T follicular helper cell (primary cell): ENCODE measurements at regions not wholly inside any gene's neighbourhood (a gene's known extent, or its start where the extent isn't known, plus 50 kb on each side); places are given as distances from the start of the nearest gene placed in this dataset.

ENCODE experiments used
- DNase-seq: peaks from one replicate; pipeline ENCODE4 v3.0.0-alpha.2; 2020; ENCODE audit warnings: low read depth

- no peak for DNase-seq
Measured at GRCh38 chr14:34039428-34040047, 88.7 kb upstream of the EGLN3 start.

DNA sequence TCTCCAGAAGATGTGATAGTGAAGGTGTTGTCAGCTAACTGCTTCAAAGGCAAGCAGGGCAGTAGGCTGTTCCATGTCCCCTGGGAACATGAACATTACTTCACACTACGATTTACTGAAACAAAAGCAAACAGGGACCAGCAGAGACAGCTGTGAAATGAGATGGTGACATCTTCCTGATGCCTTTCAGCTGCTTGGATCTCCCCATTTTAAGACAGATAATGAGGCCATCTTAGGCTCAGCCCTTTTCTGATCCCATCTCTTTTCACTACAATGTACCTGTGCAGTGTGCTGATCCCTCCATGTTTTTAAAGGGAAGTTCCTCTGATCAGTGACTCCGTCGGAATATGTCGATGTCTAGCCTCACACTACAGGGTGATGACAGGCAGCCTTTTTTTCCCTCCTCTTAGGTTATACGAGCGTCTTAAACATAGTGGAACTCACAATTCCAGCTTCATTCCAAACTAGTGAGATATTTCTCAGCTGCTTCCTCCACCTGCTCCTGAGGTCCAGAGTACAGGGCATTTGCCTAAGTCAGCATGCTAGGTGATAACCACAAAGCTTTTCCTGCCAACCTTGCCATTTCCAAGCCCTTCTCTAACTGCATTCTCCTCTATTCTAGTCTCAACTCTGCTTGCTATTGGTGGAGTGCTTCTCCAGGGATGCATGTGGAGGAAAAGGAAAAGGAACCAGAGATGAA lies 87.6 kb upstream of the EGLN3 start:
- no peak for DNase-seq

GRCh38 chr14:34036319-34036766 lies 85.5 kb upstream of the EGLN3 start:
- no peak for DNase-seq

DNA sequence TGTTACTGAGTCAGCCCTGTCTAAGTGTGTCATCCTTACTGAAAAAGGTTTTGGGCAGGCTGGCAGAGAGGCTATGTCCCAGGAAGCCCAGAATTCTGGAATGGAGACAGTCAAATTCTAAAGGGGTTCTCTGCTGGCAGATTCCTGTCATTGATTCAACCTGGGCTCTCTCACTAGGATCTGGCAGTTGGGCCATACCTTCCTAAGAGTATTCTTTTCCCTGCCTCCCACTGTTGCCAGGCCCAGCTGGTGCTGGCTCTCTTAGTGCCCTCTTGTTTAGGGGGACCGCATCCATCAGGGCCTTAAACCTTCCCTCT lies 85.0 kb upstream of the EGLN3 start:
- no peak for DNase-seq

DNA sequence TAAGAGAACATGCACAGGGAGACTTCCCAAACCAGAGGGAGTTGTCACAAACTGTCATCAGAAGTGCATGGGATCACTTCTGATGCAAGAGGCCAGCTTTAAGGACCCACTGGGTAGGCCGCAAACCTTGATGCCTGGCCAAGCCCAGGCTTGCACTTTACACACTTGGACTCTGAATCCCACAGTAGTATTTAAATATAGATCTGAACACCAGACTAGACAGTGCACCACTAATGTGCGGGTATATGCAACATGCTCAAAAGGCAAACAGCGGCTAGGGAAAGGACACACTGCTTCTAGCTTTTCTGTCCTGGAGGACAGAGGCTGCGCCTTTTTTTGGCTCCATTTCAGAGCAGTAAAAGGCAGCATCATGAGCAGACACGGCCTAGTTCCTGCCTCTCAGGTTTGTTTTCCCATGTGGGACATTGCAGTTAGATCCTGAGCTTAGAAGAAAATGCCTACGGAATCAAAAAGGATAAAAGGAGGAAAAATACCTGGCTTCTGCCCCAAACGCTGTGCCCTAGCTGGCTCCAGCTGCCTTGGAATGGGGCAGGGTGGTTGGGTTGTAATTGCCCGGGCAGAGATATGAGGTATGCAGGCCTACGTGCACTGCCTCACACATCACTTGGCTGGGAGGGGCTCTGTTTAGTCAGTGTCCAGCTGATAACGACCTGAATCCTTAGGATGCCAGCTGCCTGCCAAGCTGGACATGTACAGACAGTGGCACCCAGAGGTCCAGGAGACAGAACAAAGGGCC lies 84.5 kb upstream of the EGLN3 start:
- DNase-seq, result no peak

DNA sequence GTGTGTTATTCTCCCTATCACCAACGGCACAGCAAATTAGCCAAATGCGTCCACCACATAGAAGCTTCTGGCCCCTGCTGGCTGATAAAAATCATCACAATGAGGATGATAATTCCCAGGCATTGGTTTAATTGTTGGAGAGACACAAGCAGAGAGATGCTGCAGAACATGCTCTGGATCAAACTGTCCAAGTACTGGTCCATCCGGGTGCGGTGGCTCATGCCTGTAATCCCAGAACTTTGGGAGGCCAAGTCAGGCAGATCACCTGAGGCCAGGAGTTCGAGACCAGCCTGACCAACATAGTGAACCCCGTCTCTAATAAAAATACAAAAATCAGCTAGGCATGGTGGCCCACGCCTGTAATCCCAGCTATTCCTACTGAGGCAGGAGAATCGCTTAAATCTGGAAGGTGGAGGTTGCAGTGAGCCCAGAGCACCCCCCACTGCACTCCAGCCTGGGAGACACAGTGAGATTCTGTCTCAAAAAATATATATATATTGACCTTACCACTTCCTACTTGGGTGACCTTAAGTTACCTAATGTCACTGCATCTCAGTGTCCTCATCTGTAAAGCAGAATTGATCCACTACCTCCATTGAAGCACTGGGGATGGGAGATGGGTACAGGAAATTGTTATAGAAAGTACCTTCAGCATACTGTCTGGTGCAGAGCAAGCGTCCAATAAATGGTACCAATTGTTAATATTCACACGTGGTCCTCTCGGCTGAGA lies 83.7 kb upstream of the EGLN3 start:
- DNase-seq, result no peak

DNA sequence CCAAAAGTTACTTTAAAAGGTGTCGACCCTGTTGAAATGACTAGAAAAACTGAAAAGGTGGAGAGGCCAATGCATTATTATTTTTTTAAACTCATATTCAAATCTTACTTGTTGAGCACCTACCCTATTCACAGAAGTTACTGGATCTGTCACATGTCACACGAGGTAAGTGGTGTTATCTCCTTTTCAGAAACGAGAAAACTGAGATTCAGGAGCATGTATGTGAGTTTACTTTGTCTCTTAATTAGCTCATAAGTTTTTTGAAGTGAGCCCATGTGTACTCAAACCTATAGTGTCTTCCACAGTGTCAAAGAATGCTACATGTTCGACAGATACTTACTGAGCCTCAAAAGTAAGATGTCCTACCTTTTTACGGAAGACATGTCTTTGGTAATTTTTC lies 81.8 kb upstream of the EGLN3 start:
- no peak for DNase-seq

DNA sequence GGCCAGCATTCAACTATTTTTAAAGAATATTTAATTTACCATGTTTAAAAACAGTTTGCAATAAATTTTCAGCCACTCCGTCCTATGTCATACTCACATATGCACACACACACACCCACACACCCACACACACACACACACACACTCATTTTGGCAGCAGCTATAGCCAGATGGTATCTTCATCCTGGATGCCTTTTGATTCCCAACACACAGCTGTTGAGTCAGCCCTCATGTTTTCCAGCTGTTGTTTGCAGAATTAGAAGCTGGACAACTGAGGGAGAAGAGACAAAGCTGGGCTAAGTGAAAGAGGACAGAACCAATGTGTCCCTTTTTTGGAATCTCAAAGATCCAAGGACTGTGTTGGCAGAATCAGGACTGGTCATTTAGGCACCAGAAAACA lies 80.0 kb upstream of the EGLN3 start:
- no peak for DNase-seq

GRCh38 chr14:34029921-34030334 lies 79.1 kb upstream of the EGLN3 start:
- no peak for DNase-seq

- DNase-seq, result no peak
Measured at GRCh38 chr14:34027990-34028495, 77.2 kb upstream of the EGLN3 start.

GRCh38 chr14:34027130-34027989 lies 76.5 kb upstream of the EGLN3 start:
- DNase-seq, result no peak

- DNase-seq, result no peak
Measured at GRCh38 chr14:34025325-34026017, 74.6 kb upstream of the EGLN3 start.

GRCh38 chr14:34024768-34025144 lies 73.9 kb upstream of the EGLN3 start:
- no peak for DNase-seq

DNA sequence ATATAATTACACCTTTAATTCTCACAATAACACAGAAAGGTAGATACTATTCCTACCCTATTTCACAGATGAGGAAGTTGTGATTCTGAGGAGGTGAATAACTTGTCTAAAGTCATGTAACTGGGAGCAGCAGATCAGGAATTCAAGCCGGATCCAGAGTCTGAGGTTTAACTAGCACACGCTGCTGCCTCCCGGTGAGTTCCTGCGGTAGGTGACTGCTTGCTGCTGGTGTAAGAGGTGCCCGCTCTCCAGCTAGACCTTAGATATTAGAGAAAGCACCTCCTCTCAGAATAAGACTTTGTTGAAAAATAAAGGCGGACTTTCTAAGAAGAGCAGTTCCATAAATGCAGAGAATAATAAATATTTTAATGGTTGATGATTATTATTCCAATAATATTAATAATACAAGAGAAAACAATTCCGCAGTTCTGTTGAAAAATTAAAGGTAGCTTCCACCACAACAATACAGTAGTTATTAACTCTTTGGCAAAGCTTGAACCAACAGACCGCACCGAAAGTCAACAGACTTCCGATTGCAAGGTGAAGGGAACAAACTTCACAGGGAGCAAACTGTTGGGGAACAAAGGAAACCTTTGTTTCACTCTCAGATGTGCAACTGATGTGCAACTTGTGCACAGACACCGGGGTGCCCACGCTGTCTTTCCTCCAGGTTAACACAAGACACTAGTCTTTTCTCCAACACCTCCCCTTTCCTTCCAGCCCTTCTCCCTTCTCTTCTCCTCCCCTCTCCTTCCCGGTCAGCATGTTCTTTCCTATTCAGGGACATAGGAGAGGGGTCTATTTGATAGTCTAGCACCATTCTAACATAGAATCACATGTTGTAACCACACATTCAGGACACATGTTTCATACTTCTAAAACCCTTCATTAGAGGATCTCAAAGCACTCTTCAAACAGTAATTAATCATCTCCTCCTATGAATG lies 73.2 kb upstream of the EGLN3 start:
- DNase-seq, result no peak

DNA sequence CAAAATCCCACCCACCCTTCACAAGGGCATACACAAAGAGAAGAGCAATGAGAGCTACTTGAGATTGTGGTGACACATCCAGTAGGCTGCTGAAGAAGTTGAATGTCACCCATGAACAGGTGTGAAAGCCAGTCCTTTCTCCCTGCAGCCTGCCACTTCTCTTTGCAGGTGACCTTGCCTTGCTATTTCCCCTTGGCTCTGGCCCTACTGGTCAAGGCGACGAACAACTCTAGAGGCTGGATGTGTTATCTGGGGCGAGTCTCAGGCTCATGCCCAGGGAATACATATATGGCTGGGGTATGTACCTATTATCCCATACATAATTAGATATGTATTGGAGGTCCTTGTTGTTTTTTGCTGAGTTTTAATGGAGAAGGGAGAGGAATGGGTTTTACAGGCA lies 70.2 kb upstream of the EGLN3 start:
- no peak for DNase-seq

DNA sequence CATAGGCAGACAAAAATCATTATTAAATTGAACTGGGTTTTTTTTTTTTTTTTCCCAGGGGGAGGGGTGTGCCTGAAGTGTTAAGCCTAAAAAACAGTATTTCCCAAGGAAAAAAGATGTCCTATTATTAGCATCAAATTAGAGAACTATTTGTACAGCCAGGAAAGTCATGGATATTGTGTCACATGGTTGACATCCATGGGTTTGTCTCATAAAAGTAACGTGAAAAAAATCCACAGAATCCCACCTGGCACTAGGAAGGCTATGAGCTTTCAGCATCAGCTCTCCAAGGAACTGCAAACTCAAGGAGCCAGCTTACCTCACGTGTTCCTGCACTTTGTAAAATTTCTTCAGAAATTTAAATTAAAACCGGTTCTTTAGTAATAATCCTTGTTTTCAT lies 69.1 kb upstream of the EGLN3 start:
- DNase-seq, result no peak

DNA sequence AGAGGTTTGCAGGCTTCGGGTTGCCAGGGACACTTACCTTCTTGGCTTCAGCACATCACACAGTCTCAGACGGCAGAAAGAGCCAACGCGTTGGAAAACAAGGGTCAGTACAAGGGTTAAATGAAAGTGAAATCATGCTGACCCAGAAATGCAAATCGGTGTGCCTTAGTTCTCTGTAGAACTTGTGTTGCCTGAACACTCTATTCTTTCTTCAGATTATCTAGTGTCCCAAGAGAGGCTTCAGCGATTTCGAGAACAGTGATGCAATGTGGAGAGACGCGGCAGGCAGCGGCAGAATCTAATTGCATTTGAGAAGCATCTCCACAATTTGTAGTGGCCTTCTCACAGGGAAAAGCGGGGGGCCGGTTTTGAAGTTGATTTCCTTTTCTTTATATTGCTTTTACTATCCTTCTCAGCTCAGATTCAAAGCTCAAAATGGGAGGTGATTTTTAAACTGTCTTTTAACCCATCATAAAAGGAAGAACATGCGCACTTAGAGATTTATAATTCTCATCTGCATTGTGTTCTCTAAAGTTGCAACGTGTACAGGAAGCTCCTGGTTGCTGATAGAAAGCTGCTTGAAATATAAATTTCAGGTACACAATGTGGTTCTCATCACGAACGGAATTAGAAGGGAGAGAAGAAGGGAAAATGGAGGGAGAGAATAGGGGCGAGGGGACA lies 67.8 kb upstream of the EGLN3 start:
- no peak for DNase-seq

- DNase-seq, result no peak
Measured at GRCh38 chr14:34018125-34018524, 67.3 kb upstream of the EGLN3 start.

GRCh38 chr14:34015383-34015782 lies 64.5 kb upstream of the EGLN3 start:
- no peak for DNase-seq
